ENCODE measurements at regions not wholly inside any gene's neighbourhood (a gene's known extent, or its start where the extent isn't known, plus 50 kb on each side); places are given as distances from the start of the nearest gene placed in this dataset.

DNA sequence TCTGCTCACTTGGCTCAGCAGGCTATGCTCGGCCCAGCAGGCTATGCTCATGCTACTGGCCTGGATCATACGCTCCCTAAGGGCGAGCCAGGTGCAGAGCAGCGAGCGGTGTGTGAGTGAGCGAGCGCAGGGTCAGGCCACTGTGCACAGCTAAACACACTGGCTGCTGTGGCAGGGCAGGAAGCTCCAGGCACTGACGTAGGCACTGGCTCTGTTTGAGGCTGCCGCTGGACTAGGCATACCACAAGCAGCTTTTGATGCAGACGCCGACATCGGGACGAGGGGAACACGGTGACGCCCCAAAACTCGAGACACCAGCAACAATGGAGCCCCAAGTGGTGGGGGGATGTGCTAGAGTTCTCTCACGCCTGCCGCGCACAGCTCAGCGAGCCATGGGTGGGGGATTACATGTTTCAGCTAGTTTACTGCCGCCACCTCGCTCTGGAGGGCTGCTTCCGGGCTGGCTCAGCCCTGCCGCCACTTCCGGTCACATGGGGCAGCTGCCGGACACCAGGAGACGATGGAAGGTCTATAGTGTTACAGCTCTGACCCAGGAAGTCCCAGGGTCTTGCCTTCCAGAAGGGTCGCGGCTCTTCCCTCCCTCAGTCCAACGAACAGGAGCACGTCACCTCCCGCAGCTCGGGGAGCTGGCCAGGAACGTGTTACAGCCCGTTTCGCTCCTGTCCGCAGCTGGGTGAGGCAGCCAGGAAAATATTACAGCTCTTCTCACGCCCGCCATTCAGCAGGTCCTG is 1176.9 kb upstream of the LRRTM1 start (continued):
- no peak for TF ChIP-seq ZNF277 (CRISPR knock-in tag; IDR thresholded peaks at IDR 0.05; ENCODE audit: borderline replicate concordance)
- TF ChIP-seq SOX6 (IDR thresholded peaks at IDR 0.05) = no peak
- TF ChIP-seq TAF1 (IDR thresholded peaks at IDR 0.05; ENCODE audit: control insufficient read depth, extremely low read depth, insufficient read depth, low read length, severe bottlenecking) = peak; percentile 2
- TF ChIP-seq TSHZ1 (CRISPR knock-in tag; IDR thresholded peaks at IDR 0.05) = no peak
- TF ChIP-seq ARID2 (IDR thresholded peaks at IDR 0.05) = no peak
- no peak for TF ChIP-seq NUFIP1 (IDR thresholded peaks at IDR 0.05; ENCODE audit: partially characterized antibody)
- TF ChIP-seq, protein P1, sequence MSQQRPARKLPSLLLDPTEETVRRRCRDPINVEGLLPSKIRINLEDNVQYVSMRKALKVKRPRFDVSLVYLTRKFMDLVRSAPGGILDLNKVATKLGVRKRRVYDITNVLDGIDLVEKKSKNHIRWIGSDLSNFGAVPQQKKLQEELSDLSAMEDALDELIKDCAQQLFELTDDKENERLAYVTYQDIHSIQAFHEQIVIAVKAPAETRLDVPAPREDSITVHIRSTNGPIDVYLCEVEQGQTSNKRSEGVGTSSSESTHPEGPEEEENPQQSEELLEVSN (IDR thresholded peaks at IDR 0.05; ENCODE audit: borderline replicate concordance in 1 of 2, extremely low read depth in 1 of 2, insufficient read depth in 1 of 2, insufficient read length in 1 of 2, low read depth in 1 of 2, low read length in 1 of 2, poor library complexity in 1 of 2, severe bottlenecking in 1 of 2) = peak; percentile 56 to 75
- TF ChIP-seq ZNF584 (CRISPR knock-in tag; IDR thresholded peaks at IDR 0.05; ENCODE audit: low read depth) = no peak
- TF ChIP-seq MIER1 (IDR thresholded peaks at IDR 0.05; ENCODE audit: low read depth) = no peak
- TF ChIP-seq POLR2H (tag; IDR thresholded peaks at IDR 0.05; ENCODE audit: low read depth) = peak; percentile 68; the same call in 1 of the 2 replicates
- TF ChIP-seq, protein P2, sequence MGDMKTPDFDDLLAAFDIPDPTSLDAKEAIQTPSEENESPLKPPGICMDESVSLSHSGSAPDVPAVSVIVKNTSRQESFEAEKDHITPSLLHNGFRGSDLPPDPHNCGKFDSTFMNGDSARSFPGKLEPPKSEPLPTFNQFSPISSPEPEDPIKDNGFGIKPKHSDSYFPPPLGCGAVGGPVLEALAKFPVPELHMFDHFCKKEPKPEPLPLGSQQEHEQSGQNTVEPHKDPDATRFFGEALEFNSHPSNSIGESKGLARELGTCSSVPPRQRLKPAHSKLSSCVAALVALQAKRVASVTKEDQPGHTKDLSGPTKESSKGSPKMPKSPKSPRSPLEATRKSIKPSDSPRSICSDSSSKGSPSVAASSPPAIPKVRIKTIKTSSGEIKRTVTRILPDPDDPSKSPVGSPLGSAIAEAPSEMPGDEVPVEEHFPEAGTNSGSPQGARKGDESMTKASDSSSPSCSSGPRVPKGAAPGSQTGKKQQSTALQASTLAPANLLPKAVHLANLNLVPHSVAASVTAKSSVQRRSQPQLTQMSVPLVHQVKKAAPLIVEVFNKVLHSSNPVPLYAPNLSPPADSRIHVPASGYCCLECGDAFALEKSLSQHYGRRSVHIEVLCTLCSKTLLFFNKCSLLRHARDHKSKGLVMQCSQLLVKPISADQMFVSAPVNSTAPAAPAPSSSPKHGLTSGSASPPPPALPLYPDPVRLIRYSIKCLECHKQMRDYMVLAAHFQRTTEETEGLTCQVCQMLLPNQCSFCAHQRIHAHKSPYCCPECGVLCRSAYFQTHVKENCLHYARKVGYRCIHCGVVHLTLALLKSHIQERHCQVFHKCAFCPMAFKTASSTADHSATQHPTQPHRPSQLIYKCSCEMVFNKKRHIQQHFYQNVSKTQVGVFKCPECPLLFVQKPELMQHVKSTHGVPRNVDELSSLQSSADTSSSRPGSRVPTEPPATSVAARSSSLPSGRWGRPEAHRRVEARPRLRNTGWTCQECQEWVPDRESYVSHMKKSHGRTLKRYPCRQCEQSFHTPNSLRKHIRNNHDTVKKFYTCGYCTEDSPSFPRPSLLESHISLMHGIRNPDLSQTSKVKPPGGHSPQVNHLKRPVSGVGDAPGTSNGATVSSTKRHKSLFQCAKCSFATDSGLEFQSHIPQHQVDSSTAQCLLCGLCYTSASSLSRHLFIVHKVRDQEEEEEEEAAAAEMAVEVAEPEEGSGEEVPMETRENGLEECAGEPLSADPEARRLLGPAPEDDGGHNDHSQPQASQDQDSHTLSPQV (IDR thresholded peaks at IDR 0.05) = 0 out of 2 replicates have a peak, but pooled peaks have one; percentile 10
- peak; percentile 98 for TF ChIP-seq ELF1 (tag; IDR thresholded peaks at IDR 0.05)
- 0 out of 2 replicates have a peak, but pooled peaks have one; percentile 39 for TF ChIP-seq ZNF740 (CRISPR knock-in tag; IDR thresholded peaks at IDR 0.05)
- no peak for TF ChIP-seq ZNF740 (tag; IDR thresholded peaks at IDR 0.05)
- peak; percentile 55 for TF ChIP-seq EP400 (IDR thresholded peaks at IDR 0.05)
- no peak for TF ChIP-seq HLTF (IDR thresholded peaks at IDR 0.05)
